ENCODE measurements at regions not wholly inside any gene's neighbourhood (a gene's known extent, or its start where the extent isn't known, plus 50 kb on each side); places are given as distances from the start of the nearest gene placed in this dataset.
A peak's percentile ranks its signal among the peaks of the same experiment; 100 is the strongest.

DNA sequence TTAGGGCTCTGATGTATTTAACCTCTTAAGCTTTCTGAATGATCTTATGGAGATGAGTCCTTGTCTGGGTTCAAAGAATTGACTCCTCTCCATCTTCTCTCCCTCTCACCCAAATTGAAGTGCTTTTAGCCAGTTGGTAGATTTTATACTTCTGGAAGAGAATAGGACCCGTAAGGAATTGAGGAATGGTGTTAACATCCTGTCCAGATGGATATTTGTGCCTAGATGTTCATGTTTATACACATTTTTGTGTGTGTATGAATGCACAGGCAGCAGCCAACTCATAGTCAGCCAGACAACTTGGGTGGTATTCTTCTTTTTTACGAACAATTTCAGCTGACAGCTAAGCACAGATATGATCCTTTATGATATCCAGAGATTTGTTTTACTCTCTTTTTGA is 449.6 kb upstream of the RGS6 start:
- DNase-seq: no peak

DNA sequence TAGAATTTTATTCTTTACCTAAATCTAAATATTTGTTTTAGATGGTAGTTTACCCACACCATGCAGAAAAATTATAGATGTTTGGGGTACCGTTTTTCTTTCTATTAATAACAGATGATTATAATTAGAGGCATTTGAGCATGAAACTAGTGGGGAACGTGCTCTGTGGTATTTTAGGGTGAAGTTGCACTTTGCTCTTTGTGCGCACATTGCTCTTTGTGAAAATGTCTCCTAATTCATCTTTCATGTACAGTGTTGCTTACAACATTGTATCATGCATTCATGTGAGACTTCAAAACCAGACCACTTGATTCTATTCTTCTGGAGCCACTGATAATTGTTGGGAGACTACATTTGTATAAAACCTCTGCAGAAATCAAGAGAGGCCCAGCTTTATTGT is 449.1 kb upstream of the RGS6 start:
- no peak for DNase-seq

DNA sequence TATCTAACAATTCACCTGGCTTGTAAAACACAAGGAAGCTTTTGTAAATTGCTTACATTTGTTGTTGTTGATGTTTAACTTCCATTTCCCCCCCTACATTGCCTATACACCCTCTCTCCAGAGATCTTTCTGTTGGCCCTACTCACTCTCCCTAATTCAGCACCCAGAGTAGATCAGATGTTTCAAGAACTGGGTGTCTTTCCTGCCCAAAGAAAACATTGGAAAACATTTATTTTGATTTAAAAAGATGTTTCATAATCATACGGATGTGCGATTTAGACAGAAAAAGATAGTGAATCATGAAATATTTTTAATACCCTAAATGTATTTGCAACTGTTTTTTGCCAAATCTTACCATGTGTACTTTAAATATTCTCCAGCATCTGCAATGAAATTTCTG is 446.4 kb upstream of the RGS6 start:
- DNase-seq: no peak

DNA sequence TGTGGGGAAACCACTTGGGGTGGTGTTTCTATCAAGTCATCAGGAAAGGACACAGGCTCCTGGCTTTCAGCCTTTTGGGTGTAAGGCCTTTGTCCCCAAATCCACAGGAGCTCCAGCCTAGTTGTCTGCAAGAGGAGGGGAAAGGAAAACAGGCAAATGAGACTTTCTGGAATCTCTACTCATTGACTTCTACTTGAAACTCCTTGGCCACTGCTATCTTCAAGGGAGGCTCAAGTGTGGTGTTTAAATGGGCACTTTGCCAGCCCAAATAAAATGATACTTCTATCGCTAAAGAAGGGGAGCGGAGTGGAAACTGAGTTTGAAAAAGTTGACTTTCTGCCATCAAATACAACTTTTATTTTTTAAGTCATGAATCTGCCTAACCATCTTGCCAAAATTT is 445.9 kb upstream of the RGS6 start:
- DNase-seq: no peak

DNA sequence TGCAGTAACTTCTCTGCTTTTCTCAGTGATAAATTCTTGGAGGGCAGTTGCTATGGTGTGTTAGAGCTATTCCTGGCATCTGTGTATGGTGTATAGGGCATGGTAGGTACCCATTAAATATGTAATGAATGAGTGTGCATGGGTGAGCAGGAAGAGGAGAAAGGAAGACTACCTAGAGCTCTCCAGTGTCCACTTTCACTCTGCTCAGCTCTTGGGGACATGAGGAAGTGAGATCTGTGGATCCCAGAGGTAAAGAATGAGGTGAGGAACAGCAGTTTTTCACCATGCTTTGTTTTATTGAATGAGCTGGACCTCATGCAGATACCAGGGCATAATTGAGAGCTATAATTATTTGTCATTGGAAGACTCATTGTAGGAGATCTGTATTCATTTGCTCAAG is 444.8 kb upstream of the RGS6 start:
- no peak for DNase-seq

DNA sequence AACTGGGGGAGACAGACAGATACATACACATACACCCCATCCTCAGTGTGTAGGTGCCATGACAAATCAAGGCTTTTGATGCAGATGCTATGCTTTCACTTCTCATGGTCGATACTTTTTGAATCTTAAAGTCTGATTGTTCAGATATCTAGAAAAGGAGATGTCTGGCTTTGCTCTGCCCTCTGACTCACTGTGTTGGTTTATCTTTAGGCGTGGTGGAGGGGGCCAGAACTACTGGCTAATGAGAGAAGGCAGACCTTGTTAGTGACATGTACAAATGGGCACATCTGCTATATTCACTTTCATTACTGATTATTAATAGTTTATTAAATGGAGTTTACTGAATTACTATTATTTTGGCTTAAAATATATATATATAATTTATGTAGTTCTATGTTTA is 444.3 kb upstream of the RGS6 start:
- DNase-seq: no peak

DNA sequence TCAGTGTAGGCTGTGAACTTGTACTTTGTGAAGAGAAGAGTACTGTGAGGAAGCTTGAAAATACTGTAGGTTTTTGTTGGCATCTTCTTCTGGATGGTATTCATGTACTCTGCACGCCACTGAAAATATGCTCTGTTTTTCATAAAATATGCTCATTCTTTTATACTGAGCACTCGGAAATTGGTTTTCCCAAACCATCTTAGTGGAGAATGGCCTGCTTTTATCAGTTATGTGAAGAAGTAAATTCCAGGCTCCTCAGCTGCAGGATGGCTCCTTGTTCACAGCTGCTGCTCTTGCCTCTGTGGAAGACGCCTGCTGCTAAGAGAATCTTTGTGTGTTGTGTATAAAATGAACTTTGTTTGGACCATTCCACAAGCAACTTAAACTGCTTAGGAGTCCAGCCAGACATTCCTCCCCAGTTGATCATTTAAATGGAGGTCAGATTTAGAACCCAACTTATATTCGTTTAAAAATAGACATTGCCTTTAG is 443.5 kb upstream of the RGS6 start:
- no peak for DNase-seq

DNA sequence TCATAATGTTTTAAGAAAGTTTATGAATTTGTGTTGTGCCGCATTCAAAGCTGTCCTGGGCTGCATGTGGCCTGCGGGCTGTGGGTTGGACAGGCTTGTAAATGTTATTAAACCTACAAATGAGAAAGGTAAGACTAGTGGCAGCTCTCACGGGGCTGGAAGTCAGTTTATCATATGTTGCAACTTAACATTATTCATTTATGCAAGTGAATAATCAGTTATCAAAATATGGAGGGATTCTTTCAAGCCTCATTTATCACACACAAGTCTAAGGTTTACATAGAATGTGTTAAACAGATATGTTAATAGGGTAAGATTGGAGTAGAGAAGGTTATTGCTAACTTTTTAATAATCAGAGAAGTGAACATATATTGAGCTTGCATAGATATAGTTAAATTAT is 442.5 kb upstream of the RGS6 start:
- no peak for DNase-seq

DNA sequence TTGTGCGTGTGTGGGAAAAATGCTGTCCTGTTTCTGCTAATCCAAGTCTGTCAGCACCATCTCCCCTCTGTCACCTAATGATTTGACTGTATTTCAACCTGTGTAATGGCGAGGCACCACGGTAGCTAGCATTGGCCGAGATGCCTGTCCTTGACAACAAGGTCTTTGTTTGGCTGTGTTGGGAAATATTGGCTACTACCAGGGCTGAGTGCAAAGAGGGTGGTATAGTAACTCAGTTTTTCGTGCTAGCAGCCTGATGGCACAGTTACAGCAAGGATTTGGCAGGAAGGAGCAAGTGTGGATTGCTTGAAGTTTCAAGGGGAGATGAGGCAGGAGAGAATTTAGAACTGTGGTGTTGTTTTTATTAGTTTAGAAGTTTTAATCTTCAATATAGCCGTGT is 440.3 kb upstream of the RGS6 start:
- DNase-seq: peak in 21 of 58 donors; percentile 7 to 72 (median 24)

DNA sequence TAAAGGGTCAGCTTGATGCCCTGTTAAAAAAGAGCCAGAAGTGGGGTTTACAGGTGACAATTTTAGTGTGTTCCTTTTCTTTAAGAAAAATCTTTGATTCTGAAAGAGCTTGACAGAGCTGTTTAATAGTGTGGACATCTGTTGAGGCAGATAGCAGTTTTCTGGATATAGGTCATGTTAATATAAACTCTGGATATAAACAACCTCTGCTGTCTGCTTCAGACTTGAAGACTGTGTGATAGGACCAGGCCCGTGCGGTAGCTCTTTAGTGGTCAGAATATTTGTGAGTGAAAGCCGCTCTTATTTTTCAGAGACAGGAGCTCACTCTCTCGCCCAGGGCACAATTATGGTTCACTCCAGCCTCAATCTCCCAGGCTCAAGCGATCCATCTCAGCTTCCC is 439.9 kb upstream of the RGS6 start:
- no peak for DNase-seq

DNA sequence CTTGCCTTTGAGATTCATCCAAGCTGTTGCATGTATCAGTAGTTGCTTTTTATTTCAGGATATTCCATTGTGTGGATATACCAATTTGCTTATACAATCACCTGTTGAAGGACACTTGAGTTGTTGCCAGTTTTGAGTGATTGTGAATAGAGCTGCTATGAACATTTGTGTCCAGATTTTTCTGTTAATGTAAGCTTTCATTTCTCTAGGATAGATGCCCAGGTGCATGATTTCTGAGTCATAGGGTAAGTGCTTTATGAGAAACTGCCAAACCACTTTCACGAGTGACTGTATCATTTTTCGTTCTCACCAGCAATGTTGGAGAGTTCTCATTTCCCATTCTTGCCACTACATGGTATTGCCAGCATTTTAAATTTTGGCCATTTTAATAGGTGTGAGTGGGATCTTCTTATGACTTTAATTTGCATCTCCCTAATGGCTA is 434.6 kb upstream of the RGS6 start:
- DNase-seq: no peak

DNA sequence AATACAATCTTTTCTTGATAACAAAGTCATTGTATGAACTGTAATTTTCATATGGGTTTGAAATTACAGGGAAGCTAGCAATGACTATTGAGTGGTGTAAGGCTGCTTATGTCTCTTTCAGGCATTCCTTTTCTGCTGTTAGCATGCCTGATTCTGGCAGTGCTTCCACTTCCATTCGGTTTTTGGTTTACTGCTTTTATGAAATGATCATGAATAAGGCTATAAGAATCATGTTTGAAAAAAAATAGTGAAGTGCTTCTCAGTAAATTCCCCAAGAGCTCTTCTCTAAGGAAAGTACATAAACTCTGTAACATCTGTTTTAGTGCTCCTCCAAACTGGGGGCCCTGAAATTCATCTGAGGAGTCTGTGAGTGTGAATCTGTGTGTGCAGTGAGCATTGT is 434.0 kb upstream of the RGS6 start:
- DNase-seq: no peak

DNA sequence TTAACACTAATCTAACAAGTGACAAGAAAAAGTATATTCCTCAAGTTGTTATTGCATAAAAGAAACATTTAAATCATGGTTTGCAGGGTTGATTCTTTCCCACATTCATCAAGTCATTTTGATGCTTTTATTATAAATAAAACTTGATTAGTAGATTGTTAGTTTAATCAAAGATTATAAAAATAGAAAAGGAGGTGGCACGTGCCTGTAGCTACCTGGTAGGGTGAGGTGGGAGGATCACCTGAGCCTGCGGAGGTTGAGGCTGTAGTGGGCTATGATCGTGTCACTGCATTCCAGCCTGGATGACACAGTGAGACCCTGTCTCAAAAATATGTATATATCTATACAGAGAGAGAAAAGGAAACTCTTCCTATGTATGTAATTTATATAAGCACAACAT is 433.2 kb upstream of the RGS6 start:
- no peak for DNase-seq

DNA sequence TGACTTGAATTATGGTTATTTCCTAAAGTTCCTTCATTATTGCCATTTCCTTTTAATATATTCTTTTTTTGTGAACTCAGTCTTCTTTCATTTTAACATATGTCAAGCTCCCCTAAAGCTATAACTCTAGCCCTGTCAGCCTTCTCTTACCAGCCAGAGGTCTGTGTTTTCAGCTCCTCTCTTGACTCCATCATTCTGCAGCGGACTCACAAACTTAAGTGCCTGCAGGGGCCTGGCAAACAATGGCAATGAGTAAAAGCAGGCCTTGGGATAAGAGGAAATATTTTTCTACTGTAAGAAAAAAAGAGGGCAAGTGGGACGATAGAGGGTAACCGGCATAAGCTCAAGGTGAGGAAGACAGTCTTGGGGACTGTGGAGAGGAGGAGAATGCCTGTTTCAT is 424.5 kb upstream of the RGS6 start:
- DNase-seq: no peak

DNA sequence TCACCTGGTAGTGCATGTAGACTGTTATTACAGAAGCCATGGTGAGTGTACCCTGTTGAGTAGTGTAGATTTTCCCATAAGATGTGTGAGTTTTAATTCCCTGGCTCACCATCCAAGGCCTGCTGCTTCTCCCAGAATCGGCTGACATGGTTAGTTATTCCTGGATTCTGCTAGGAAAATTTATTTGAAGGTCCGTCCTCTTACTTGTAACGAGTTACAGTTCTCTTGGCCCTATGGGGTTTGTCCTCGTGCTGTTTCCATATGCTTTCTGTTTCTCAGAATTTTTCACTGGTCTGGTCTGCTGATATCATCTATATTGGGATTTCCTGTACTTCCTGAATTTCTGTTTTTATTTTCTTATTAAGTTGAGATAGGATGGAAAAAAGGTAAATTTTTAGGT is 423.3 kb upstream of the RGS6 start:
- DNase-seq: no peak

DNA sequence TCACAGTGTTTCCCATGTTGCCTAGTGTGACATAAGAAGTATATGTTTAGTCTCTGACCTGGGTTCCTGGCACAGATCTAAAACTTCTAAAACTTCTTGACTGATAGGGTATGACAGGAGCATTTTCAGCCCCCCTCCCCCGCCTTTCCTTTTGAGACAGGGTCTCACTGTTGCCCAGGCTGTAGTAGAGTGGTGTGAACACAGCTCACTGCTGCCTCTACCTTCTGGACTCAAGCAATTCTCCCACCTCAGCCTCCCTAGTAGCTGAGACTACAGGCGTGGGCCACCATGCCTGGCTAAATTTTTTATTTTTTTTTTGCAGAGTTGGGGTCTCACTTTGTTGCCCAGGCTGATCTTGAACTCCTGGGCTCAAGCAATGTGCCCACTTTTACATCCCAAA is 421.1 kb upstream of the RGS6 start:
- DNase-seq: no peak

DNA sequence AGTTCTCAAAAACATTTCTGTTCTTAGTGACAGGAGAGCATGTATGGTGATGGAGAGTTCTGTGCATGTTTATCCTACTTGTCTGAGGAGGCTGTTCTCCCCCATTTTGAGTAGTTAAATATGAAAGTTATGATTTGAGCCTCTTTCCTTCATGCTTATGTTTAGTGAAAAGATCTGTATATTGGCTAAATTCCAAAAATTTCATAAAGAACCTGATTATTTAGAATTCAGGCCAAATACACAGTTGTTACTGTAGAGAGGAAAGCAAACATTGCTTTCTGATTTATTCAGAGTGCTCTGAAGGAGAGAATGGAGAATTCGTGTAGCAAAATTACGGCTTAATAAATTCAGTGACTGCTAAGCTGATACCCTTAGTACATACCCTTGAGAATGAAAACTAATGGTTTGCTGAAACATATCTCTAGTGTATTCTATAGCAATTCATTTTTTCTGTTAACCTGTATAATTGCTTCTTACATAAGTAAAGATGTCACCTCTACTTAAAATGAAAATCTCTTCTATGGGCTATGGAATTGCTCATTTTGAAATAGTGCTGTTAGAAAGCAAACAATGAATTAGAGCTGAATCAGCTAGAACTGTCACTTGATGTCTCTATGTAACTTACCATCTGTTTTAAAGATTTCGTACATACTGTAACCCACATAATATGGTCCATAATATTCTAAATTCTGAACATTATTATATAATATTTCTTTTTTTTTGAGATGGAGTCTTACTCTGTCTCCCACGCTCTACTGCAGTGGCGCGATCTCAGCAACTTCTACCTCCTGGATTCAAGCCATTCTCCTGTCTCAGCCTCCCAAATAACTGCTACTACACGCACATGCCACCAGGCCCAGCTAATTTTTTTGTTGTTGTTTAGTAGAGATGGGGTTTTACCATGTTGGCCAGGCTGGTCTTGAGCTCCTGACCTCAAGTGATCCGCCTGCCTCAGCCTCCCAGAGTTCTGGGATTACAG is 417.0 kb upstream of the RGS6 start:
- no peak for DNase-seq

DNA sequence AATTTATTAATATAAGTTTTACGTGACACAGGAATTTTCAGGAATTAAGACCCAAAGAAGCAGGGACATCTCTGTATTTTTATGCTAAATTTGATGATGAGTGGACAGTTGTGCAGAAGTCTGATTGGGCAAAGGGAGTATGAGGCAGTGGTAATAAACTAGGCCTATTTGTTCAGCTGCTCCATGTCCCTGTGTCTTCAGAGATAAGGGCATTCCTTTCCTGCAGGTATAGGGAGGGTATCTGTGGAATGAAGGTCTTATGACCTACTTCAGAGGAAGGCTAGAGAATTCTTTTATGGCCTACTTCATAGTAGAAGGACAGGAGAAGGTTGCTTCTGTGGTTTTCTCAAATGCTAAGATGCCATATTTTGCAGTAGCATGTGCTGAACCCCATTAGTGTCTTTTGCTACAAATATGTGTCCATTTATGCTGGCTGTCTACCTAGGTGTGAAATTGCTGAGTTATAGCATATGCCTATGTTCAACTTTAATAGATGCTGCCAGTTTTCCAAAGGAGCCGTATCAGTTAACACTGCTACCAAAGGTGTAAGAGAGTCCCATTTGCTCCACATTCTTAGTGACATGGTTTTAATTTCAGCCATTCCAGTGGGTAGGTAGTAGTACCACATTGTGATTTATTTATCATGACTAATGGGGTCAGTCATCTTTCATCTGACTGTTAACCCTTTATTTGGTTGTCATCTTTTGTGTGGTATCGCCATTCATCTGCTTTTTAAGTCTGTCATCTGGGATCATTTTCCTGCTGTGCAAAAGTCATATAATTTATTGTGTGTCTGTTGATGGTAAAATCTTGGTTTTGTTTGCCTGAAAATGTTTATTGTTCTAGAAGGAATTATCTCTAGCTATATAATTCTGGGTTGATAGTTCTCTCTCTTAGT is 410.7 kb upstream of the RGS6 start:
- DNase-seq: no peak

DNA sequence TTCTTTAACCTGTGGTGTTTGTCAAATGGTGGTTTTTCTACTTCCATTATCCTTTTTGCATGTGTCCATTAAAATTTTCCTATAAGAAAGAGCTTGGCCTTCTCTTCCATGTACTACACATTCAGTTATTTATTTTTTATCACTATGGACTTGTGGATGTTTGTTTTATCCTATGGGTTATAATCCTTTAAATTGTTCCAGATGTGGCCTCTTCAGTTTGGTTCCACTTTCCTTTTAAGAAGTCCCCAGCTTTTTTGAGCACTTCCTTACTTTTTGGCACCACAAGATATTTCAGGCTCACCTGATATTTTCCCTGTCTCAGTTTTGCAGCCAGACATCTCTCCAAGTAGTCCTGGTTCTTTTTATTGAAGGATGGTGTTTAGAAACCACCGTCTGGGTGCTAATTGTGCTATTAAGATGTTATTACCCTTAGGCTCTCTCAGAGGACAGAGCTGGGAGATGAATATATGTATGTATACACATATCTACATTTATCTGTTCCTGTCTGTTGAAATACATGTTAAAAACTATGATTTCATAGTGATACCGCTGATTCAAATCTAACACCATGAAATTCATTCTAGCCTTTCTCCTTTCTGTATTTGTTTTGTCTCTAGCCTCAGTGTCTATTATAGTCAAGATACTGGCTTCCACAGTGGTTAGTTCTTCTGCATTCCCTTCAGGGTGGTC is 408.5 kb upstream of the RGS6 start:
- DNase-seq: no peak

DNA sequence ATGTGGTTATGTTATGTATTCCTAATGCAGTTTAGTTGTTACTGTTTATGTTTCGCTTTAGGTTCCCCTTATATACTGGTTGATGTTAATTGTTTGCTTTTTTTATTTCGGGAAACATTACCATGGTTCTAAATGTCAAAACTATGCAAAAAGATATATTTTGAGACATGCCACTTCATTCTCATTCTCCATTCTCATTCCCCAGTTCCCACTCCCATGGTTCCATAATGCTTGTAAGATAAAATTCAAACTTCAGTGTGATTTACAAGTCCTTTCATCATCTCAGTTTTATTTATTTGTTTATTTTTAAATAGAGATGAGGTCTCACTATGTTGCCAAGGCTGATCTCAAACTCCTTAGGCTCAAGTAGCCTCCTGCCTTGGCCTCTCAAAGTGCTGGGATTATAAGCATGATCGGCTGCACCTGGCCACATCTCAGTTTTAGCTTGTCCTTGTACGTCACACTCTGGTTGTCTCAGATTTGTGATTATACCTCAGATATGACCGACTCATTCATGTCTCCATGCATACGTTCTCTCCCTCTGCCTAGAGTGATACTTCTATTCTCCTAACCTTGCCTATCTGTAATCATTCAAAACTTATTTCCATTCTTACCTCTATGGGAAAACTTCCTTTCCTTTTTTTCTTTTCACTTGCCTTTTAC is 407.8 kb upstream of the RGS6 start:
- DNase-seq: no peak

DNA sequence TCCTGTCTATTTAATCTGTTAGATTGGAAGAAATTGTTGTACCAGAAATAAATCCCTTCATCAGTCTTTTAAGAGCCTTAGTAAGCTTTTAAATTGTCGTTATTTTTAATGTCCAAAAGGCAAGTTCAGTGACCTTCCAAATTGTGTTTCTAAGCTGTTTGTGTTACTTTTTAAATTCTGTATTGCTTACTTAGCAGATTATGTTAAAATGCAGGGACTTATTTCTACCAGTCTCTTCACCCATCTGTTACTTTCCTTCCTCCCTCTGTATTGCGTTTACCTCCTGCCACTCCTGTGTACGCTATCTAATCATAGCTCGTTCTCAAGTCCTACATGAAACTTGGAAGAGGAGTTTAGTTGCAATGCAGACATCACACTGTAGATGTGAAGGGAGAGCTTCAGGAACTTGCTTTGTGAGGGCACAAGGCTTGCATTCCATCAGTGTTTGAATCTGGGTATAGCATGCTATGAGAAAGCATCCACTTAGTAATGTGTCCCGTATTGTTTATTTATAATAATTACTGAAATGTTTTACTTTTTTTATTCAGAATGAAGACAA is 406.5 kb upstream of the RGS6 start:
- no peak for DNase-seq

Measured in anterior cingulate cortex (tissue), 58 donors.